ENCODE measurements at regions not wholly inside any gene's neighbourhood (a gene's known extent, or its start where the extent isn't known, plus 50 kb on each side); places are given as distances from the start of the nearest gene placed in this dataset.

DNA sequence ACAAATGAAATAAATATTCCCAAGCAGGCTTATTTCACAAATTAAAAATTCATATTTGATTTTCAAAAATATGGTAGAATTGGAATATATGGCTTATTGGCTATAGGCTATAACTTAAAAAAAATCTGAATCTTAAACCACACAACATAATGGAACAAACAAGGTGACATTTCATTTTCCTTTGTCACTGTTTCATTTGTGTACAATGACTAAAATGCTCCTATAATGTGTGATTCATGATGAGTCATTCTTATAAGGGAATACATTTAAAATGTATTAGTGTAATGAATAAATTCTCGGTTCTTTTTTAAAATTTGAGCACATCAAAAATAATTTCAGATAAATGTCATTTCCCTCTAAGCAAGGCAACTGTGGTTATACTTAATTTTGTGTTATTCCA is 148.0 kb upstream of the ANK3 start:
- TF ChIP-seq, protein P1, sequence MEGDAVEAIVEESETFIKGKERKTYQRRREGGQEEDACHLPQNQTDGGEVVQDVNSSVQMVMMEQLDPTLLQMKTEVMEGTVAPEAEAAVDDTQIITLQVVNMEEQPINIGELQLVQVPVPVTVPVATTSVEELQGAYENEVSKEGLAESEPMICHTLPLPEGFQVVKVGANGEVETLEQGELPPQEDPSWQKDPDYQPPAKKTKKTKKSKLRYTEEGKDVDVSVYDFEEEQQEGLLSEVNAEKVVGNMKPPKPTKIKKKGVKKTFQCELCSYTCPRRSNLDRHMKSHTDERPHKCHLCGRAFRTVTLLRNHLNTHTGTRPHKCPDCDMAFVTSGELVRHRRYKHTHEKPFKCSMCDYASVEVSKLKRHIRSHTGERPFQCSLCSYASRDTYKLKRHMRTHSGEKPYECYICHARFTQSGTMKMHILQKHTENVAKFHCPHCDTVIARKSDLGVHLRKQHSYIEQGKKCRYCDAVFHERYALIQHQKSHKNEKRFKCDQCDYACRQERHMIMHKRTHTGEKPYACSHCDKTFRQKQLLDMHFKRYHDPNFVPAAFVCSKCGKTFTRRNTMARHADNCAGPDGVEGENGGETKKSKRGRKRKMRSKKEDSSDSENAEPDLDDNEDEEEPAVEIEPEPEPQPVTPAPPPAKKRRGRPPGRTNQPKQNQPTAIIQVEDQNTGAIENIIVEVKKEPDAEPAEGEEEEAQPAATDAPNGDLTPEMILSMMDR (conservative IDR thresholded peaks at IDR 0.05; ENCODE audit: low read depth in 2 of 2), result no peak
- TF ChIP-seq CREB1 (CRISPR knock-in tag; IDR thresholded peaks at IDR 0.05; ENCODE audit: low read depth), result no peak

Data from GM23338 (cell line).